Natural killer cell (primary cell): ENCODE measurements at regions not wholly inside any gene's neighbourhood (a gene's known extent, or its start where the extent isn't known, plus 50 kb on each side); places are given as distances from the start of the nearest gene placed in this dataset.

Experiments used
- ATAC-seq, 3 donors: fragments of 150-1000 bp in 2 of 3; fragments of 200-7000 bp in 1 of 3; cut with Tn5 transposase; 1 replicate in 1 of 3; 2 replicates in 2 of 3; pipeline ENCODE4 v1.10.0; 2021; ENCODE audit warnings: mild to moderate bottlenecking in 2 of 3, moderate library complexity in 2 of 3
- DNase-seq, 2 donors: peaks; one replicate each; pipeline versions ENCODE4 v3.0.0 to v3.0.0-alpha.2; 2013 to 2021; ENCODE audit warnings: mixed read lengths in 1 of 2
- H3K27ac ChIP-seq: one replicate; pipeline ENCODE4 v1.5.1; 2013; ENCODE audit warnings: mild to moderate bottlenecking, low read length
- H3K27me3 ChIP-seq: one replicate; pipeline ENCODE4 v1.6.1; 2013; ENCODE audit warnings: low read length; ENCODE audit not compliant: control insufficient read depth, insufficient read depth
- H3K36me3 ChIP-seq: one replicate; pipeline ENCODE4 v1.6.1; 2013; ENCODE audit warnings: low read length; ENCODE audit not compliant: control insufficient read depth, insufficient read depth
- H3K4me1 ChIP-seq: one replicate; pipeline ENCODE4 v1.6.1; 2013; ENCODE audit warnings: low read length; ENCODE audit not compliant: control insufficient read depth, insufficient read depth
- H3K4me3 ChIP-seq: one replicate; pipeline ENCODE4 v1.5.1; 2013; ENCODE audit warnings: low read length
- H3K9me3 ChIP-seq: one replicate; pipeline ENCODE4 v1.6.1; 2013; ENCODE audit warnings: low read length; ENCODE audit not compliant: control insufficient read depth, insufficient read depth
- H3K27ac Mint-ChIP-seq, 2 donors: one replicate each; pipeline ENCODE4 v1.8.0; 2022; ENCODE audit warnings: mild to moderate bottlenecking in 2 of 2, mixed read lengths in 2 of 2, moderate library complexity in 1 of 2
- H3K27me3 Mint-ChIP-seq, 2 donors: one replicate each; pipeline ENCODE4 v1.8.0; 2022; ENCODE audit warnings: low read depth in 2 of 2, mixed read lengths in 2 of 2
- H3K36me3 Mint-ChIP-seq: one replicate; pipeline ENCODE4 v1.8.0; 2022; ENCODE audit warnings: mixed read lengths
- H3K4me1 Mint-ChIP-seq, 2 donors: one replicate each; pipeline ENCODE4 v1.8.0; 2022; ENCODE audit warnings: mixed read lengths in 2 of 2
- H3K4me3 Mint-ChIP-seq: one replicate; pipeline ENCODE4 v1.8.0; 2022; ENCODE audit warnings: mild to moderate bottlenecking, moderate library complexity, mixed read lengths
- H3K9me3 Mint-ChIP-seq, 2 donors: one replicate each; pipeline ENCODE4 v1.8.0; 2022; ENCODE audit warnings: mixed read lengths in 2 of 2
- WGBS: methylation state at CpG from one replicate; pipeline ENCODE4 v1.1.7; 2013; ENCODE audit warnings: missing lambda C conversion rate; ENCODE audit not compliant: insufficient coverage; 5-methylcytosine and 5-hydroxymethylcytosine counted together
- intact Hi-C: fragments of 100-400 bp; cut with micrococcal nuclease; formaldehyde crosslinking; loops from one replicate; pipeline ENCODE4 v1.14.2; 2022
- TF ChIP-seq, protein P1 (sequence below): fragments of 200-600 bp; IDR thresholded peaks from one replicate; pipeline ENCODE4 v1.8.0; 2022; ENCODE audit warnings: antibody characterized with exemption

DNA sequence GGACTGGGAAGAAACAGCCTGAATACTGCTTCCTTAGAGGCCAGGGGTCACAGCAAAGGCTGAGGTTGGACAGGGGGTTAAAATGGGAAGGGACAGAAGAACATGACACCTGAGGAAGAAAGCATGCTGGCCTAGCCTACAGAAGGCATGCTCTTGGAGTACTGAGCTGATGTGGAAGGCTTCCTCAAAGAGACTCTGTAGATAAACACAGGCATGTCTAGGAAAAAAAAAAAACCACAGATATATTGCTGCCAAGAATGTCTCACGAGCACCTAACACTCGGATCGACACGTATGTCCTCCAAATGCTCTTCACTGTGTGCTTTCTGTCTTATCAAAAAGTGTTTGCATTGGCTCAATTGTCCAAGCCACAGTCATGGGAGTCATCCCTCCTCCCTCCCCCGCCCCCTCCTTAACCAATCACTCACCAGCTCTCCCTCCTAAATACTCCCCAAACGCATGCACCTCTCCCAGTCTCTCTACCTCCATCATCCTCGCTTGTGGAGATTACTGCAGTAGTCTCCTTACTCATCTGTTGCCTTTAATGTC lies 101.1 kb upstream of the LRFN2 start:
- intact Hi-C loops: no loop called here
- Histone ChIP-seq H3K27me3 (no peaks in the 10 kb centered on the region), H3K4me3 (no peak overlapping the region), H3K9me3 (no peaks in the 10 kb centered on the region), H3K36me3 (no peaks in the 10 kb centered on the region), H3K4me1 (no peaks in the 10 kb centered on the region), H3K27ac (no peak overlapping the region)
- Mint-ChIP-seq H3K4me1 (no peaks in the 10 kb centered on the region), H3K27me3 (peaks cover 23 to 28% of the 10 kb centered on the region in 2 donors), H3K4me3 (no peak overlapping the region), H3K9me3 (no peaks in the 10 kb centered on the region), H3K27ac (no peak overlapping the region), H3K36me3 (peaks cover 6% of the 10 kb centered on the region)
- no peak for DNase-seq
- ATAC-seq: no peak
- 80% methylated on average over 7 of the region's 7 CpGs for WGBS
- TF ChIP-seq, protein P1, sequence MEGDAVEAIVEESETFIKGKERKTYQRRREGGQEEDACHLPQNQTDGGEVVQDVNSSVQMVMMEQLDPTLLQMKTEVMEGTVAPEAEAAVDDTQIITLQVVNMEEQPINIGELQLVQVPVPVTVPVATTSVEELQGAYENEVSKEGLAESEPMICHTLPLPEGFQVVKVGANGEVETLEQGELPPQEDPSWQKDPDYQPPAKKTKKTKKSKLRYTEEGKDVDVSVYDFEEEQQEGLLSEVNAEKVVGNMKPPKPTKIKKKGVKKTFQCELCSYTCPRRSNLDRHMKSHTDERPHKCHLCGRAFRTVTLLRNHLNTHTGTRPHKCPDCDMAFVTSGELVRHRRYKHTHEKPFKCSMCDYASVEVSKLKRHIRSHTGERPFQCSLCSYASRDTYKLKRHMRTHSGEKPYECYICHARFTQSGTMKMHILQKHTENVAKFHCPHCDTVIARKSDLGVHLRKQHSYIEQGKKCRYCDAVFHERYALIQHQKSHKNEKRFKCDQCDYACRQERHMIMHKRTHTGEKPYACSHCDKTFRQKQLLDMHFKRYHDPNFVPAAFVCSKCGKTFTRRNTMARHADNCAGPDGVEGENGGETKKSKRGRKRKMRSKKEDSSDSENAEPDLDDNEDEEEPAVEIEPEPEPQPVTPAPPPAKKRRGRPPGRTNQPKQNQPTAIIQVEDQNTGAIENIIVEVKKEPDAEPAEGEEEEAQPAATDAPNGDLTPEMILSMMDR: no peak

DNA sequence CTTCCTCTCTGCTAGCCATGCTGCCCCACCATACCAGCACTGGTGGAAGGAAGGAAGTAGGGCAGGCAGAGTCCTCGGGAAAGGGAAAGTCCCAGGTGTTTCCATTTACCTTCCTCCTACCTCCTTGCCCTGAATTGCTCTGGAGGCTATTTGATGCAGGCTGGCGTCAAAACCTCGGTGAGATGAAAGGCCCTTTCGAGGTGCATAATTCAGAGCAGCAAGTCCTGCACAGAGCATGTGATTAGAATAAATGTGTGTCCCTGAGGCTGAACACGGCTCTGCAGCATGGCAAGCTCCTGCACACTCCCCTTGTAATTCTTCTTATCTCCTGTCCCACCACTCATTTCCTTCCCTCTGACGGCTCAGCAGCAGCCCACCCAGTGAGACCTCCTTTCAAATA lies 98.7 kb upstream of the LRFN2 start:
- TF ChIP-seq, protein P1: no peak
- Mint-ChIP-seq H3K27ac (no peak overlapping the region), H3K36me3 (peaks cover 6% of the 10 kb centered on the region), H3K4me1 (no peaks in the 10 kb centered on the region), H3K4me3 (no peak overlapping the region), H3K27me3 (peaks cover 30 to 32% of the 10 kb centered on the region in 2 donors), H3K9me3 (no peaks in the 10 kb centered on the region)
- ATAC-seq (no peak), DNase-seq (no peak)
- no peak overlapping the region for H3K4me3 ChIP-seq
- no peaks in the 10 kb centered on the region for H3K4me1 ChIP-seq
- H3K27me3 ChIP-seq: no peaks in the 10 kb centered on the region
- H3K9me3 ChIP-seq: no peaks in the 10 kb centered on the region
- 7% methylated on average over 6 of the region's 6 CpGs for WGBS
- no peaks in the 10 kb centered on the region for H3K36me3 ChIP-seq
- intact Hi-C loops: no loop called here
- no peak overlapping the region for H3K27ac ChIP-seq

DNA sequence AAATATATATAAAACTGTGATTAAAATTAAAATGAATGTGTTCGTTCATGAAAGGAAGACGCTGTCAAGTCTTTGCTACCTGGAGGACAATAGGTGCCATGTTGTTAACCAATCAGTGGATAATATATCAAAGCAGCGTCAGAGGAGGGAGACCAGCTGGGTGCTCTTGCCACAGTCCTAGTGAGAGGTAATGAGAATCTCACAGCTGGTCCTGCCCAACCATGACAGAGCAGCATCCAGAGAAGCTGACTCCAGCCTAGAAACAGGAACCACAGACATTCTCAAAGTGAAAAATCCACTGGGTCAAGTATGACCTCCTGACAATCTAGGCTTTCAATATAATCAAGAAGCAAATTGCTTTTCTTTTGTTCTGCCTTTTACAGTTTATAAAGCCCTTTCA lies 94.5 kb upstream of the LRFN2 start:
- Mint-ChIP-seq H3K27me3 (peaks cover 19% of the 10 kb centered on the region in 2 donors), H3K4me3 (no peak overlapping the region), H3K27ac (no peak overlapping the region), H3K9me3 (no peaks in the 10 kb centered on the region), H3K36me3 (peaks cover 6% of the 10 kb centered on the region), H3K4me1 (no peaks in the 10 kb centered on the region)
- Histone ChIP-seq H3K27ac (no peak overlapping the region), H3K27me3 (no peaks in the 10 kb centered on the region), H3K9me3 (no peaks in the 10 kb centered on the region), H3K36me3 (no peaks in the 10 kb centered on the region), H3K4me3 (no peak overlapping the region), H3K4me1 (no peaks in the 10 kb centered on the region)
- TF ChIP-seq, protein P1: no peak
- no peak for DNase-seq
- WGBS: 84% methylated on average over 3 of the region's 3 CpGs
- no peak for ATAC-seq
- intact Hi-C loops: no loop called here

DNA sequence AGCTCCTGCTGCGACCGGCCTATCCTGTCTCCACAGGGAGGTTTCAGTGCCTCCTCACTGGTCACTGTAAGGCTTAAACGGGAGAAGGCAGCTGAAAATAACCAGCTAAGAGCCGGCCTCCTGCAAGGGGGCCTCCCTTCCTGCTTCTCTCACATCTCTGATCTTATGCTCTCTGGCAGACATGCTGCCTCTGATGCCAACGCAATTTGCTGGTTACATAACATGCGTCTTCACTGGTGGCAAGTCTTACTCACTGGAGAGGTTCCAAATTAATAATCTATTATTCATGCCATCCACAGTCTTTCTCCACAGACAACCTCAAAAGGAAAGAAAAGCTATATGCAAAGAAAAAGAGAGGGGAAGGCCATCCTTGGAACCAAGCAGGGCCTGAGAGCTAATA lies 91.8 kb upstream of the LRFN2 start:
- Histone ChIP-seq H3K36me3 (no peaks in the 10 kb centered on the region), H3K4me1 (no peaks in the 10 kb centered on the region), H3K27ac (no peak overlapping the region), H3K9me3 (no peaks in the 10 kb centered on the region), H3K27me3 (no peaks in the 10 kb centered on the region), H3K4me3 (no peak overlapping the region)
- H3K36me3 Mint-ChIP-seq: no peaks in the 10 kb centered on the region
- H3K27ac Mint-ChIP-seq: no peak overlapping the region
- DNase-seq: no peak
- H3K4me3 Mint-ChIP-seq: no peak overlapping the region
- intact Hi-C loops: no loop called here
- TF ChIP-seq, protein P1: no peak
- H3K27me3 Mint-ChIP-seq: peaks cover 12 to 19% of the 10 kb centered on the region in 2 donors
- H3K9me3 Mint-ChIP-seq: no peaks in the 10 kb centered on the region
- 87% methylated on average over 6 of the region's 6 CpGs for WGBS
- no peaks in the 10 kb centered on the region for H3K4me1 Mint-ChIP-seq
- ATAC-seq: no peak
